ENCODE measurements at regions not wholly inside any gene's neighbourhood (a gene's known extent, or its start where the extent isn't known, plus 50 kb on each side); places are given as distances from the start of the nearest gene placed in this dataset.

DNA sequence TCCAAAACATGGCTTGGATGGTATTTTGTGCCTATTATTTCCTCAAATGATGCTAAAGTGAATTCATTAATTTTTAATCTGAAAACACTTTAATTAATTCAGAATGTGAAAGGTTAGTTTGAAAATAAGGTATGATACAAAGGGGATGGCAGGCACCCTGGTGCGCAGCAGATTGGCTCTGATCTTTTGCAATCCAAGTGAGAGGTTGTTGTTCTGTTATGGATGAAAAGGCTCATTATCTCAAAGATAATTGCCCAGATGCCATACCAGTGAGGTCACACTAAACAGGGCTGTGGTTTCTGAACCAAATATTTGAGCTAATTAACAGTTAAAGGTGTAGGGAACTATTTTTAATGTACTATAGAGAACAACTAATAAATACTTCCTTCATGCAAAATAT, 504.9 kb downstream of the RAPGEF2 start:
- TF ChIP-seq, protein P1, sequence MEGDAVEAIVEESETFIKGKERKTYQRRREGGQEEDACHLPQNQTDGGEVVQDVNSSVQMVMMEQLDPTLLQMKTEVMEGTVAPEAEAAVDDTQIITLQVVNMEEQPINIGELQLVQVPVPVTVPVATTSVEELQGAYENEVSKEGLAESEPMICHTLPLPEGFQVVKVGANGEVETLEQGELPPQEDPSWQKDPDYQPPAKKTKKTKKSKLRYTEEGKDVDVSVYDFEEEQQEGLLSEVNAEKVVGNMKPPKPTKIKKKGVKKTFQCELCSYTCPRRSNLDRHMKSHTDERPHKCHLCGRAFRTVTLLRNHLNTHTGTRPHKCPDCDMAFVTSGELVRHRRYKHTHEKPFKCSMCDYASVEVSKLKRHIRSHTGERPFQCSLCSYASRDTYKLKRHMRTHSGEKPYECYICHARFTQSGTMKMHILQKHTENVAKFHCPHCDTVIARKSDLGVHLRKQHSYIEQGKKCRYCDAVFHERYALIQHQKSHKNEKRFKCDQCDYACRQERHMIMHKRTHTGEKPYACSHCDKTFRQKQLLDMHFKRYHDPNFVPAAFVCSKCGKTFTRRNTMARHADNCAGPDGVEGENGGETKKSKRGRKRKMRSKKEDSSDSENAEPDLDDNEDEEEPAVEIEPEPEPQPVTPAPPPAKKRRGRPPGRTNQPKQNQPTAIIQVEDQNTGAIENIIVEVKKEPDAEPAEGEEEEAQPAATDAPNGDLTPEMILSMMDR (IDR thresholded peaks at IDR 0.05; ENCODE audit: borderline replicate concordance, control extremely low read depth, extremely low read depth, insufficient read depth, missing control alignments), result no peak
- DNase-seq (ENCODE audit: low spot score), result no peak
- in situ Hi-C loops (cut with MboI; ENCODE audit: low sequenced_read_pairs, unreplicated experiment), result no loop called here

DNA sequence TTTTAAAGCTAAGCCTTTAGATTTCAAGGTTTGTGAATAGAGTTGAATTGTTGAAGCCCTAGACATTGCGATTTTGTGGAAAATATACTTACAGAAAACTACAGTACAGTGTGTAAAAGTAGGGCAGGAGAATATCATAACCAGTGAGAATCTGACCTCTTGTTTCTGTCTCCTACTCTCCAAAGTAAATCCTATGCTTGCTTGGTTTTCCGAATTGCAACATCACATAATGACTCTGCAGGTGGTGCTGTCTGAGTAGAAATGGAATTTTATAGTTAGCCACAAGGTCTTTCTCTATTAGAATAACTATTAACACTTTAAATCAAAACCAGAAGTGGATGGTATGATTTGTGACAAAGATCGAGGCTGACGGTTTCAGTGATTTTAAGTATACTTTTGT, 505.6 kb downstream of the RAPGEF2 start:
- no peak for DNase-seq (ENCODE audit: low spot score)
- TF ChIP-seq, protein P1 (IDR thresholded peaks at IDR 0.05; ENCODE audit: borderline replicate concordance, control extremely low read depth, extremely low read depth, insufficient read depth, missing control alignments), result no peak
- in situ Hi-C loops (cut with MboI; ENCODE audit: low sequenced_read_pairs, unreplicated experiment), result no loop called here

DNA sequence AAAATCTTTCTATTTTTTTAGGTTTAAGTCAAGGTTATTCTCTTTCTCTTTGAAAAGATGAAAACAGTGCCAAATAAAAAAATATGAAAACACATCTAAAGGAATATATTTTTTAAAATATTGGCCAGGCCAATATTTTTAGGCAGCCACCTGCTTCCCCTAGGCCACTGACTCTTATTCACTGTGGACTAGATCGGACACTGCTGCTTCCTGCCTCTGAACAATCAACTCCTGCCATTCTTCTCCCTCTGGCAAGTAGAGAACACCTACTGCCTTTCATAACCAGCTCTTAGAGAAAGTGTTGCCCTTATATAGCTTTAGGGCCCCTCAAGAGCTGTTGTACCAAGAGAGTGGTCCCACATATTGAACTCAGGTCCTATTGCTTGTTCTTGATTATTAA, 529.2 kb downstream of the RAPGEF2 start:
- TF ChIP-seq, protein P1 (IDR thresholded peaks at IDR 0.05; ENCODE audit: borderline replicate concordance, control extremely low read depth, extremely low read depth, insufficient read depth, missing control alignments), result no peak
- DNase-seq (ENCODE audit: low spot score), result no peak
- in situ Hi-C loops (cut with MboI; ENCODE audit: low sequenced_read_pairs, unreplicated experiment), result no loop called here

DNA sequence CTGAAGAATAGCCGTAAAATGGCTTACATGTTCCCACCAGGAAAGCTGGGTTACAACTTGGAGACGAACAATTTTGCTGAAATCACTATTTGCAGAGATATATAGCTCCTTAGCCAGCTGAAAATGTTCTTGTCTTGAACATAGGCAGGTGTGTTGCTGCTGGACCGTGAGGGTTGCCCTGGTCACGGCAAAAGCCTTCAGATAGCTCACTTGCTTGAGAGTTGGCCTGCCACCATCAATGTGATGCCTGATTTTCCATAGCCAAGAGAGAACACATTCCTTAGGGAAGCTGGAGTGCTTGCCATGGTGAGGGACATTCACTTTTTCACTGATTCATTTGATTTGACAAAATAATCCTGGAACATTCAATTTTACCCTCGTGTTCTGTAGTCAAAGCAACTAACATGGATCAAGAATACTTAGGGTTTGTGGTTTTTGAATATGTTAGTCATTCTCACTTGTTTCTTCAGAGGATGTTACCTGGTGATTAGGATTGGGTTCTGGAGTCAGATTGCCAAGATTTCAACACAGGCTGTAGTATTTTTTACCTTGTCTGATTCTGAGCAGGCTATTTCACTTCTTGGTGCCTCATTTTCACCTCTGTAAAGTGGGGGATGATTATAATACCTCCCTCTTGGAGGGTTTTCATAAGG, 536.9 kb downstream of the RAPGEF2 start:
- in situ Hi-C loops (cut with MboI; ENCODE audit: low sequenced_read_pairs, unreplicated experiment), result no loop called here
- TF ChIP-seq, protein P1 (IDR thresholded peaks at IDR 0.05; ENCODE audit: borderline replicate concordance, control extremely low read depth, extremely low read depth, insufficient read depth, missing control alignments), result no peak
- DNase-seq (ENCODE audit: low spot score), result no peak

DNA sequence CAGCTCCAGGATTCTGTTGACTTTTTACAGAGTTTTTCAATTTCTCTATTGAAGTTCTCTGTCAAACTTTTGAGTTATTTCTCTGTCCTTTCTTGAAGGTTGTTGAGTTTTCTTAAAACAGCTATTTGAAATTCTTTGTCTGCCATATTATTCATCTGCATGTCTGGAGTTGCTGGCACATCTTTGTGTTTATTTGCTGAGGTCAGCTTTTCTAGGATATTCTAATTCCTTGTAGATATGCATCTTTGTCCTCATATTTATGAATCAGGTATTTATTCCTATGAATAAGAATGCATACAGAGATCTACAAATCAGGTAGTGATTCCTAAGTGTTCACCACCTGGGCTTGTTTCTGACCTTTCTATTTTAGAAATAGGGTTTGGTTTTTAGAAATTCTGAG, 546.4 kb downstream of the RAPGEF2 start:
- in situ Hi-C loops (cut with MboI; ENCODE audit: low sequenced_read_pairs, unreplicated experiment), result no loop called here
- TF ChIP-seq, protein P1 (IDR thresholded peaks at IDR 0.05; ENCODE audit: borderline replicate concordance, control extremely low read depth, extremely low read depth, insufficient read depth, missing control alignments), result no peak

DNA sequence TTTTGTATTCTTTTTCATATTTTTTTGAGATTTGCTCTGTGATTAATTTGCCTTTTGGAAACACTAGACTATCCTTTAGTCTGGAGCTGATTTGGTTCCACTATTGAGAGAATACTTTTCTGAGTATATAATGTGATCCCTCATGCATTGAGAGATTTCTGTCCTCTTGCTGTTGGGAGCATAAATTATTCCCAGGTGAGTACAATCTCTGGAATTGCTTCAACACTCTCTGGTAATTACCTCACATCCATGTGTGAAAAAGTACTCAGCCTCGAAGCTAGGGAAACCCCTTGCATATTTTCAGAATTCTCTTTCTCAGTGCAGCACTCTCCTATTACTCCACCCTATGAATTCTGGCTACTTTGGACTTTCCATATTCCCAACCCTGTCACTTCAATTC, 550.0 kb downstream of the RAPGEF2 start:
- no peak for DNase-seq (ENCODE audit: low spot score)
- TF ChIP-seq, protein P1 (IDR thresholded peaks at IDR 0.05; ENCODE audit: borderline replicate concordance, control extremely low read depth, extremely low read depth, insufficient read depth, missing control alignments), result no peak
- in situ Hi-C loops (cut with MboI; ENCODE audit: low sequenced_read_pairs, unreplicated experiment), result no loop called here

More for the DNA sequence above, 546.4 kb downstream of the RAPGEF2 start:
- no peak for DNase-seq (ENCODE audit: low spot score)

Data from GM13976 (cell line).